ENCODE measurements at regions not wholly inside any gene's neighbourhood (a gene's known extent, or its start where the extent isn't known, plus 50 kb on each side); places are given as distances from the start of the nearest gene placed in this dataset.

- Histone ChIP-seq H3K4me3 (ENCODE audit: low read depth in 1 of 2, low read length in 2 of 2) (no peak overlapping the region), H3K9ac (ENCODE audit: low read depth, low read length) (no peak overlapping the region), H3K27ac (ENCODE audit: low read length) (no peak overlapping the region), H2AFZ (ENCODE audit: low read depth, low read length) (no peak overlapping the region), H3K27me3 (ENCODE audit: insufficient read depth, low read length, poor library complexity) (no peaks in the 10 kb centered on the region), H3K4me2 (ENCODE audit: insufficient read depth, low read length) (no peak overlapping the region), H4K20me1 (ENCODE audit: insufficient read depth, low read length) (no peaks in the 10 kb centered on the region), H3K36me3 (ENCODE audit: insufficient read depth, low read length) (no peaks in the 10 kb centered on the region), H3K4me1 (ENCODE audit: insufficient read depth, low read length) (no peaks in the 10 kb centered on the region), H3K79me2 (ENCODE audit: insufficient read depth, low read length) (no peaks in the 10 kb centered on the region), H3K9me3 (ENCODE audit: insufficient read depth, low read length, severe bottlenecking) (no peaks in the 10 kb centered on the region)
- ATAC-seq (ENCODE audit: insufficient read depth, low read depth) (no peak), DNase-seq (no peak)
- no peak for TF ChIP-seq EZH2 (IDR thresholded peaks at IDR 0.05; ENCODE audit: borderline replicate concordance, low read depth, low read length, severe bottlenecking)
- TF ChIP-seq, protein P1, sequence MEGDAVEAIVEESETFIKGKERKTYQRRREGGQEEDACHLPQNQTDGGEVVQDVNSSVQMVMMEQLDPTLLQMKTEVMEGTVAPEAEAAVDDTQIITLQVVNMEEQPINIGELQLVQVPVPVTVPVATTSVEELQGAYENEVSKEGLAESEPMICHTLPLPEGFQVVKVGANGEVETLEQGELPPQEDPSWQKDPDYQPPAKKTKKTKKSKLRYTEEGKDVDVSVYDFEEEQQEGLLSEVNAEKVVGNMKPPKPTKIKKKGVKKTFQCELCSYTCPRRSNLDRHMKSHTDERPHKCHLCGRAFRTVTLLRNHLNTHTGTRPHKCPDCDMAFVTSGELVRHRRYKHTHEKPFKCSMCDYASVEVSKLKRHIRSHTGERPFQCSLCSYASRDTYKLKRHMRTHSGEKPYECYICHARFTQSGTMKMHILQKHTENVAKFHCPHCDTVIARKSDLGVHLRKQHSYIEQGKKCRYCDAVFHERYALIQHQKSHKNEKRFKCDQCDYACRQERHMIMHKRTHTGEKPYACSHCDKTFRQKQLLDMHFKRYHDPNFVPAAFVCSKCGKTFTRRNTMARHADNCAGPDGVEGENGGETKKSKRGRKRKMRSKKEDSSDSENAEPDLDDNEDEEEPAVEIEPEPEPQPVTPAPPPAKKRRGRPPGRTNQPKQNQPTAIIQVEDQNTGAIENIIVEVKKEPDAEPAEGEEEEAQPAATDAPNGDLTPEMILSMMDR (IDR thresholded peaks at IDR 0.05; ENCODE audit: borderline replicate concordance, extremely low read depth, low read length, poor library complexity, severe bottlenecking) = no peak
These were observed 162.2 kb upstream of the BMPER start for GRCh38 chr7:33742999-33743587.

- no peaks in the 10 kb centered on the region for H3K79me2 ChIP-seq (ENCODE audit: insufficient read depth, low read length)
- DNase-seq = no peak
These were observed 161.7 kb upstream of the BMPER start for GRCh38 chr7:33743594-33743993.

DNA sequence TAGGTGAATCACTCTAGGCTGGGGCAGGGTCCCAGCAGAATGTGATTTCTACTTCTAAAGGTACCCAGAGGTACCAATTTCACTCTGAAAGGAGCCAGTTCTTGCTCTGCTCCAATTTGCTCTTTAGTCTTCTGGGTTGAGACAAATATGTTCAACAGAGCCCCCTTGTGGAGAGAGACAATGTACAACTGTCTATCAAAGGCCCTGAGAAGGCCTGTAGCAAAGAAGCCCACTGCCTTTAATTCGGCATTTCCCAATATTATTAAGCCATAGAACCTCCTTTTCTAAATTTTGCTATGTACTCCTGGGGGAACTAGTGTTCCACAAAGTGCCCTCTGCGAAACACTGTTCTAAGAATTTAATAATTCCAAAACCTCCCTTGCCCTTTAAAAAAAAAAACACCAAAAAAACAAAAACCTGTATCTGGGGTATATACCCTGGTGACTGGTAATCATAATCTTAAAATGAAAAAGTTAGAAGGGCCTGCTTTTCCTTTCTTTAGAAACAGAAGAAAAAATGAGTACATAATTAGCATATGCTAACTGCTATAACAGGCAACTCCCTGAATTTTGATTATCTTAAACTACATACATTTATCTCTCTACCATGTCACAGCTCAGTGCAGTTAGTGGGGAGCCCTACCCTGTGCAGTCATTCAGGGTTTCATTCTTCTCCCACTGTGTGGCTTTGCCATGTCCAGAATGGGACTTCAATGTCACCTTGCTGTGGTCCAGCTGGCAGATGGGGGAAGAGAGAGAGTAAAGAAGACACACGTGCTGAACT is 160.9 kb upstream of the BMPER start:
- H3K4me1 ChIP-seq (ENCODE audit: insufficient read depth, low read length) = no peaks in the 10 kb centered on the region
- peak; percentile 63; the same call in 2 of the 3 replicates for ATAC-seq (ENCODE audit: insufficient read depth, low read depth)
- TF ChIP-seq, protein P1 (IDR thresholded peaks at IDR 0.05; ENCODE audit: borderline replicate concordance, extremely low read depth, low read length, poor library complexity, severe bottlenecking) = peak; percentile 52
- TF ChIP-seq EZH2 (IDR thresholded peaks at IDR 0.05; ENCODE audit: borderline replicate concordance, low read depth, low read length, severe bottlenecking) = no peak
- no peaks in the 10 kb centered on the region for H3K79me2 ChIP-seq (ENCODE audit: insufficient read depth, low read length)
- no peaks in the 10 kb centered on the region for H3K27me3 ChIP-seq (ENCODE audit: insufficient read depth, low read length, poor library complexity)
- no peak overlapping the region for H3K9ac ChIP-seq (ENCODE audit: low read depth, low read length)
- H3K4me2 ChIP-seq (ENCODE audit: insufficient read depth, low read length) = no peak overlapping the region
- no peak overlapping the region for H3K27ac ChIP-seq (ENCODE audit: low read length)
- H4K20me1 ChIP-seq (ENCODE audit: insufficient read depth, low read length) = no peaks in the 10 kb centered on the region
- no peaks in the 10 kb centered on the region for H3K9me3 ChIP-seq (ENCODE audit: insufficient read depth, low read length, severe bottlenecking)
- no peak overlapping the region for H3K4me3 ChIP-seq (ENCODE audit: low read depth in 1 of 2, low read length in 2 of 2)
- peak; percentile 11 for DNase-seq
- no peak overlapping the region for H2AFZ ChIP-seq (ENCODE audit: low read depth, low read length)
- H3K36me3 ChIP-seq (ENCODE audit: insufficient read depth, low read length) = no peaks in the 10 kb centered on the region

More at GRCh38 chr7:33743594-33743993, 161.7 kb upstream of the BMPER start:
- Histone ChIP-seq H3K4me3 (ENCODE audit: low read depth in 1 of 2, low read length in 2 of 2) (no peak overlapping the region), H3K9ac (ENCODE audit: low read depth, low read length) (no peak overlapping the region), H4K20me1 (ENCODE audit: insufficient read depth, low read length) (no peaks in the 10 kb centered on the region), H3K27ac (ENCODE audit: low read length) (no peak overlapping the region), H3K27me3 (ENCODE audit: insufficient read depth, low read length, poor library complexity) (no peaks in the 10 kb centered on the region), H2AFZ (ENCODE audit: low read depth, low read length) (no peak overlapping the region), H3K9me3 (ENCODE audit: insufficient read depth, low read length, severe bottlenecking) (no peaks in the 10 kb centered on the region), H3K4me1 (ENCODE audit: insufficient read depth, low read length) (no peaks in the 10 kb centered on the region), H3K4me2 (ENCODE audit: insufficient read depth, low read length) (no peak overlapping the region), H3K36me3 (ENCODE audit: insufficient read depth, low read length) (no peaks in the 10 kb centered on the region)
- no peak for TF ChIP-seq EZH2 (IDR thresholded peaks at IDR 0.05; ENCODE audit: borderline replicate concordance, low read depth, low read length, severe bottlenecking)
- TF ChIP-seq, protein P1 (IDR thresholded peaks at IDR 0.05; ENCODE audit: borderline replicate concordance, extremely low read depth, low read length, poor library complexity, severe bottlenecking) = no peak
- ATAC-seq (ENCODE audit: insufficient read depth, low read depth) = no peak
